Esophagus muscularis mucosa (tissue), 4 donors: ENCODE measurements at regions not wholly inside any gene's neighbourhood (a gene's known extent, or its start where the extent isn't known, plus 50 kb on each side); places are given as distances from the start of the nearest gene placed in this dataset.

Source experiments
- EP300 ChIP-seq: sonication (generic); formaldehyde crosslinking; IDR thresholded peaks from one replicate; pipeline ENCODE4 v1.6.1; 2017; ENCODE audit warnings: antibody characterized with exemption
- POLR2AphosphoS5 ChIP-seq, 2 donors: sonication (generic); formaldehyde crosslinking; IDR thresholded peaks; one replicate each; pipeline ENCODE4 v1.6.1; 2017; ENCODE audit warnings: antibody characterized with exemption in 2 of 2
- TF ChIP-seq, protein P1 (sequence below), 3 experiments: fragments of 200-600 bp in 2 of 3; fragments of 450-650 bp in 1 of 3; sonication (generic) in 2 of 3; IDR thresholded peaks; one replicate each; pipeline ENCODE4 v1.5.1; 2017 to 2019; ENCODE audit warnings: antibody characterized with exemption in 3 of 3, mild to moderate bottlenecking in 2 of 3, moderate library complexity in 1 of 3

DNA sequence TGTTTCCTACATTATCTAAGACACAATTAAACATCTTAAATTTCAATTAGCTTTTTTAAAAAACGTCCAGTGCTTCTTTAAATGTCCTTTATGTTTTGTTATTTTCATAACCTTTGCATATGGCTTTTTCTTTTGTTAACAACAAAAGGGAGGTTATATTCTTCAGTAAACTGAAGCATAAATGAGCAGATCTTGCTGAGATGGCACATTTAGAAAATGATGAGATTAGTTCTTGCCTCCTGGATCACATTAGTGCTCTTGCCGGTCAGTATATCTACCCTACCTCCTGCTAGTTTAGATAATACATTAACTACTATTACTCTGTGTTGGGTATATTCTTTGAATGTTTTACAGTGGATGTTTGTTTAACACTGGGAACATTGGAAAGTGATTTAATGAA, 126.1 kb downstream of the DISP1 start:
- TF ChIP-seq EP300 (no peak), POLR2AphosphoS5 (IDR thresholded peaks at IDR 0.05) (no peak)
- TF ChIP-seq, protein P1, sequence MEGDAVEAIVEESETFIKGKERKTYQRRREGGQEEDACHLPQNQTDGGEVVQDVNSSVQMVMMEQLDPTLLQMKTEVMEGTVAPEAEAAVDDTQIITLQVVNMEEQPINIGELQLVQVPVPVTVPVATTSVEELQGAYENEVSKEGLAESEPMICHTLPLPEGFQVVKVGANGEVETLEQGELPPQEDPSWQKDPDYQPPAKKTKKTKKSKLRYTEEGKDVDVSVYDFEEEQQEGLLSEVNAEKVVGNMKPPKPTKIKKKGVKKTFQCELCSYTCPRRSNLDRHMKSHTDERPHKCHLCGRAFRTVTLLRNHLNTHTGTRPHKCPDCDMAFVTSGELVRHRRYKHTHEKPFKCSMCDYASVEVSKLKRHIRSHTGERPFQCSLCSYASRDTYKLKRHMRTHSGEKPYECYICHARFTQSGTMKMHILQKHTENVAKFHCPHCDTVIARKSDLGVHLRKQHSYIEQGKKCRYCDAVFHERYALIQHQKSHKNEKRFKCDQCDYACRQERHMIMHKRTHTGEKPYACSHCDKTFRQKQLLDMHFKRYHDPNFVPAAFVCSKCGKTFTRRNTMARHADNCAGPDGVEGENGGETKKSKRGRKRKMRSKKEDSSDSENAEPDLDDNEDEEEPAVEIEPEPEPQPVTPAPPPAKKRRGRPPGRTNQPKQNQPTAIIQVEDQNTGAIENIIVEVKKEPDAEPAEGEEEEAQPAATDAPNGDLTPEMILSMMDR (IDR thresholded peaks at IDR 0.05): no peak
